ENCODE measurements at regions not wholly inside any gene's neighbourhood (a gene's known extent, or its start where the extent isn't known, plus 50 kb on each side); places are given as distances from the start of the nearest gene placed in this dataset.
A peak's percentile ranks its signal among the peaks of the same experiment; 100 is the strongest.

GRCh38 chr2:88350331-88351248 lies 101.9 kb downstream of the FOXI3 start:
- Mint-ChIP-seq H3K4me1 (ENCODE audit: unreplicated experiment) (no peaks in the 10 kb centered on the region), H3K9me3 (no peaks in the 10 kb centered on the region), H3K36me3 (no peaks in the 10 kb centered on the region), H3K27me3 (peaks cover 36% of the 10 kb centered on the region), H3K27ac (peak overlapping the region; percentile 39), H3K4me3 (peak overlapping the region; percentile 82)
- peak; percentile 77 for DNase-seq (ENCODE audit: extremely low spot score, unreplicated experiment)
- peak; percentile 89 for TF ChIP-seq CTCF (conservative IDR thresholded peaks at IDR 0.05)

GRCh38 chr2:88345842-88346241 lies 106.7 kb downstream of the FOXI3 start:
- no peak overlapping the region for H3K4me3 Mint-ChIP-seq
- TF ChIP-seq CTCF (conservative IDR thresholded peaks at IDR 0.05) = no peak
- H3K27ac Mint-ChIP-seq = no peak overlapping the region

GRCh38 chr2:88342749-88343148 lies 109.7 kb downstream of the FOXI3 start:
- Mint-ChIP-seq H3K4me1 (ENCODE audit: unreplicated experiment) (no peaks in the 10 kb centered on the region), H3K27me3 (peaks cover 19% of the 10 kb centered on the region), H3K9me3 (no peaks in the 10 kb centered on the region), H3K4me3 (no peak overlapping the region), H3K27ac (no peak overlapping the region), H3K36me3 (no peaks in the 10 kb centered on the region)
- no peak for DNase-seq (ENCODE audit: extremely low spot score, unreplicated experiment)
- no peak for TF ChIP-seq CTCF (conservative IDR thresholded peaks at IDR 0.05)

More at GRCh38 chr2:88345842-88346241, 106.7 kb downstream of the FOXI3 start:
- DNase-seq (ENCODE audit: extremely low spot score, unreplicated experiment) = no peak
- H3K27me3 Mint-ChIP-seq = peaks cover 29% of the 10 kb centered on the region
- H3K9me3 Mint-ChIP-seq = no peaks in the 10 kb centered on the region
- H3K4me1 Mint-ChIP-seq (ENCODE audit: unreplicated experiment) = no peaks in the 10 kb centered on the region
- no peaks in the 10 kb centered on the region for H3K36me3 Mint-ChIP-seq

- Mint-ChIP-seq H3K4me1 (ENCODE audit: unreplicated experiment) (peaks cover 5% of the 10 kb centered on the region), H3K27me3 (peaks cover 27% of the 10 kb centered on the region), H3K9me3 (peaks cover 4% of the 10 kb centered on the region), H3K4me3 (no peak overlapping the region), H3K36me3 (no peaks in the 10 kb centered on the region), H3K27ac (no peak overlapping the region)
- no peak for DNase-seq (ENCODE audit: extremely low spot score, unreplicated experiment)
- TF ChIP-seq CTCF (conservative IDR thresholded peaks at IDR 0.05) = no peak
These were observed 118.1 kb downstream of the FOXI3 start for GRCh38 chr2:88334418-88334817.

GRCh38 chr2:88331239-88331638 lies 121.3 kb downstream of the FOXI3 start:
- H3K9me3 Mint-ChIP-seq = peaks cover 4% of the 10 kb centered on the region
- peaks cover 5% of the 10 kb centered on the region for H3K4me1 Mint-ChIP-seq (ENCODE audit: unreplicated experiment)
- no peak for TF ChIP-seq CTCF (conservative IDR thresholded peaks at IDR 0.05)
- no peak for DNase-seq (ENCODE audit: extremely low spot score, unreplicated experiment)
- H3K27me3 Mint-ChIP-seq = peaks cover 26% of the 10 kb centered on the region
- no peaks in the 10 kb centered on the region for H3K36me3 Mint-ChIP-seq
- H3K27ac Mint-ChIP-seq = no peak overlapping the region
- H3K4me3 Mint-ChIP-seq = no peak overlapping the region

All from type B pancreatic cell (in vitro differentiated cells).